B cell (primary cell): ENCODE measurements at regions not wholly inside any gene's neighbourhood (a gene's known extent, or its start where the extent isn't known, plus 50 kb on each side); places are given as distances from the start of the nearest gene placed in this dataset.
"Not testable (repeated sequence)": the region's sequence is repeated elsewhere in the genome, so short reads cannot be mapped to it uniquely, and the experiment has no call there.

ENCODE experiments used
- ATAC-seq: fragments of 200-7000 bp; cut with Tn5 transposase; one replicate; pipeline ENCODE4 v1.10.0; 2021; ENCODE audit warnings: low read depth, mild to moderate bottlenecking, moderate number of reproducible peaks, moderate library complexity
- CTCF ChIA-PET: fragments of 350-600 bp; sonication (Branson Sonifier 250); formaldehyde crosslinking; loops from one replicate; lab custom pipeline; 2021; ENCODE audit warnings: antibody characterized with exemption, inconsistent platforms; lab: Charles Lee
- POLR2A ChIA-PET: fragments of 350-600 bp; sonication (Branson Sonifier 250); formaldehyde crosslinking; loops from one replicate; lab custom pipeline; 2021; ENCODE audit warnings: antibody characterized with exemption; lab: Charles Lee
- DNase-seq: peaks from one replicate; pipeline ENCODE4 v3.0.0; 2013
- H2AFZ ChIP-seq: 2 replicates; pipeline ENCODE4 v1.6.1; 2012; ENCODE audit warnings: mild to moderate bottlenecking, low read depth, low read length; ENCODE audit not compliant: insufficient read depth, poor library complexity, severe bottlenecking
- H3K27ac ChIP-seq, 2 donors: 1 replicate in 1 of 2; 2 replicates in 1 of 2; pipeline ENCODE4 v1.5.1; 2012 to 2013; ENCODE audit warnings: low read length in 2 of 2, mild to moderate bottlenecking in 2 of 2, moderate library complexity in 1 of 2
- H3K27me3 ChIP-seq, 4 experiments: fragments of 200-600 bp in 1 of 4; sonication (generic) in 1 of 4; replicated peaks in 1 of 4; 1 replicate in 2 of 4; 2 replicates in 2 of 4; pipeline versions ENCODE4 v1.6.1 to v1.7.0; 2013 to 2016; ENCODE audit warnings: low read length in 3 of 4, mild to moderate bottlenecking in 2 of 4, mixed read lengths in 1 of 4, moderate library complexity in 1 of 4; ENCODE audit not compliant: insufficient read depth in 4 of 4, control insufficient read depth in 3 of 4; ENCODE audit errors: control extremely low read depth in 1 of 4
- H3K36me3 ChIP-seq, 2 experiments: replicated peaks in 1 of 2; 1 replicate in 1 of 2; 2 replicates in 1 of 2; pipeline versions ENCODE4 v1.6.1 to v1.7.1; 2013; ENCODE audit warnings: low read length in 1 of 2; ENCODE audit not compliant: insufficient read depth in 2 of 2, control insufficient read depth in 1 of 2; ENCODE audit errors: control extremely low read depth in 1 of 2, extremely low read depth in 1 of 2
- H3K4me1 ChIP-seq, 2 donors: fragments of 200-600 bp in 1 of 2; sonication (generic) in 1 of 2; 1 replicate in 1 of 2; 2 replicates in 1 of 2; pipeline versions ENCODE4 v1.5.1 to v1.6.1; 2013 to 2017; ENCODE audit warnings: low read length in 2 of 2; ENCODE audit not compliant: control insufficient read depth in 2 of 2, insufficient read depth in 2 of 2
- H3K4me2 ChIP-seq: replicated peaks from 2 replicates; pipeline ENCODE3; 2012; ENCODE audit warnings: mild to moderate bottlenecking, low read depth, low read length; ENCODE audit not compliant: poor library complexity, severe bottlenecking
- H3K4me3 ChIP-seq, 5 experiments: fragments of 200-600 bp in 1 of 5; sonication (generic) in 1 of 5; 1 replicate in 3 of 5; 2 replicates in 2 of 5; pipeline versions ENCODE4 v1.5.1 to v1.7.0; 2011 to 2016; ENCODE audit warnings: low read length in 4 of 5, mild to moderate bottlenecking in 4 of 5, low read depth in 2 of 5, control low read depth in 1 of 5, moderate library complexity in 1 of 5; ENCODE audit not compliant: insufficient read depth in 1 of 5; ENCODE audit errors: control extremely low read depth in 1 of 5, extremely low read depth in 1 of 5
- H3K79me2 ChIP-seq: fragments of 200-600 bp; sonication (generic); one replicate; pipeline ENCODE4 v1.6.0; 2016; ENCODE audit warnings: low read length; ENCODE audit not compliant: control insufficient read depth, insufficient read depth
- H3K9ac ChIP-seq: fragments of 200-600 bp; sonication (generic); 2 replicates; pipeline ENCODE4 v1.6.1; 2017; ENCODE audit warnings: mild to moderate bottlenecking, low read length, moderate library complexity
- H3K9me3 ChIP-seq, 3 donors: one replicate each; pipeline versions ENCODE4 v1.6.1 to v1.7.1; 2013; ENCODE audit warnings: low read length in 2 of 3; ENCODE audit not compliant: control insufficient read depth in 2 of 3, insufficient read depth in 1 of 3; ENCODE audit errors: control extremely low read depth in 1 of 3
- H4K20me1 ChIP-seq: 2 replicates; pipeline ENCODE4 v1.6.0; 2012; ENCODE audit warnings: mild to moderate bottlenecking, low read length; ENCODE audit not compliant: insufficient read depth, control insufficient read depth, poor library complexity, severe bottlenecking
- H3K27ac Mint-ChIP-seq: one replicate; pipeline ENCODE4 v1.8.0; 2021; ENCODE audit warnings: mixed read lengths
- H3K27me3 Mint-ChIP-seq: one replicate; pipeline ENCODE4 v1.8.0; 2021; ENCODE audit warnings: mixed read lengths
- H3K4me1 Mint-ChIP-seq: one replicate; pipeline ENCODE4 v1.8.0; 2021; ENCODE audit warnings: mixed read lengths
- H3K4me3 Mint-ChIP-seq: one replicate; pipeline ENCODE4 v1.8.0; 2021; ENCODE audit warnings: mixed read lengths
- H3K9me3 Mint-ChIP-seq: one replicate; pipeline ENCODE4 v1.8.0; 2022; ENCODE audit warnings: mixed read lengths; ENCODE audit not compliant: insufficient read depth
- EZH2 ChIP-seq: IDR thresholded peaks from 2 replicates; pipeline ENCODE4 v1.6.1; 2012; ENCODE audit warnings: borderline replicate concordance, low read depth, mild to moderate bottlenecking, moderate library complexity, low read length; ENCODE audit not compliant: insufficient read depth, poor library complexity, severe bottlenecking
- WGBS: methylation state at CpG from one replicate; pipeline ENCODE4 v1.1.5; 2013; ENCODE audit warnings: missing lambda C conversion rate; ENCODE audit not compliant: insufficient coverage; 5-methylcytosine and 5-hydroxymethylcytosine counted together
- intact Hi-C: fragments of 100-400 bp; cut with micrococcal nuclease; formaldehyde crosslinking; loops from one replicate; pipeline ENCODE4 v1.10.0; 2022
- TF ChIP-seq, protein P1 (sequence below): fragments of 200-600 bp; IDR thresholded peaks from one replicate; pipeline ENCODE4 v1.8.0; 2022; ENCODE audit warnings: antibody characterized with exemption, mild to moderate bottlenecking

DNA sequence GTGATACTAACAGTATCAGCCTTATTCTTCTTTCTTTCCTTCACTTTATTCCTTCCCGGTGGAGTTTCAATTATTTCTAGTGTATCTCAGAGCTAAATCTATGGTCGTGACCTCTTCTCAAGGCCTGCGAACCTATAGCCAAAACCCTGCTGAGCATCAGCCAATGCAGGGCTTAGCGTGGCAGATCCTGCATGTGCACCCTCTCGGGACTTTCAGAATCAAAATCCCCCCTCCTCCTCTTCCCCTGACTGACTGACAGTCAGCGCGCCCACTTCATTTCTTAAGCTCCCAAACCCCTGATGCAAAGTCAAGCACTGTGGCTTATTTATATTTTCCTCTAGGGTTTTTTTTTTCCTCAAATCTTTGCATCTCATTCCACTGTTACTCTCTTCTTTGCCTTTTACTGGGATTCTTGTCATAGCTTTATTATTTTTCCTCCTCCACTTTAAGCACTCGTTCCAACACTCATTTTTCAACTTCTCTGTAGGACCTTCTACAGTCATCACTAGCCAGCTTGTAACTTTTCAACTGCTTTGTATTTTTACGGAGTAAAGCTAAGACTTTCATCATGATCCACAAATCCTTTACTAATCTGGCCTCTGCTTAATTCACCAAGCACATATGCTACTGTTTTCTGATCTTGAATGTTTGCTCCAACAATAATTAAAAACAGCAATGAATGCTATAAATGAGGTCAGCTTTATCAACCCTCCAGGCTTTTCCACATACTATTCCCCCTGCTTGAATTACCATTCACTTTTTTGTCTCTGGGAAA lies 896.5 kb upstream of the PIK3C3 start:
- H3K27me3 Mint-ChIP-seq = no peaks in the 10 kb centered on the region
- Histone ChIP-seq H3K4me3 (no peak overlapping the region), H3K36me3 (no peaks in the 10 kb centered on the region), H3K27me3 (no peaks in the 10 kb centered on the region), H2AFZ (no peak overlapping the region), H3K27ac (no peak overlapping the region), H3K9ac (no peak overlapping the region), H3K9me3 (no peaks in the 10 kb centered on the region), H3K4me1 (no peaks in the 10 kb centered on the region), H4K20me1 (no peaks in the 10 kb centered on the region), H3K4me2 (no peak overlapping the region), H3K79me2 (no peaks in the 10 kb centered on the region)
- H3K4me1 Mint-ChIP-seq = no peaks in the 10 kb centered on the region
- intact Hi-C loops = no loop called here
- no peak for TF ChIP-seq EZH2
- TF ChIP-seq, protein P1, sequence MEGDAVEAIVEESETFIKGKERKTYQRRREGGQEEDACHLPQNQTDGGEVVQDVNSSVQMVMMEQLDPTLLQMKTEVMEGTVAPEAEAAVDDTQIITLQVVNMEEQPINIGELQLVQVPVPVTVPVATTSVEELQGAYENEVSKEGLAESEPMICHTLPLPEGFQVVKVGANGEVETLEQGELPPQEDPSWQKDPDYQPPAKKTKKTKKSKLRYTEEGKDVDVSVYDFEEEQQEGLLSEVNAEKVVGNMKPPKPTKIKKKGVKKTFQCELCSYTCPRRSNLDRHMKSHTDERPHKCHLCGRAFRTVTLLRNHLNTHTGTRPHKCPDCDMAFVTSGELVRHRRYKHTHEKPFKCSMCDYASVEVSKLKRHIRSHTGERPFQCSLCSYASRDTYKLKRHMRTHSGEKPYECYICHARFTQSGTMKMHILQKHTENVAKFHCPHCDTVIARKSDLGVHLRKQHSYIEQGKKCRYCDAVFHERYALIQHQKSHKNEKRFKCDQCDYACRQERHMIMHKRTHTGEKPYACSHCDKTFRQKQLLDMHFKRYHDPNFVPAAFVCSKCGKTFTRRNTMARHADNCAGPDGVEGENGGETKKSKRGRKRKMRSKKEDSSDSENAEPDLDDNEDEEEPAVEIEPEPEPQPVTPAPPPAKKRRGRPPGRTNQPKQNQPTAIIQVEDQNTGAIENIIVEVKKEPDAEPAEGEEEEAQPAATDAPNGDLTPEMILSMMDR = no peak
- H3K4me3 Mint-ChIP-seq = no peak overlapping the region
- 83% methylated on average over 8 of the region's 9 CpGs for WGBS
- DNase-seq (no peak), ATAC-seq (no peak)
- POLR2A ChIA-PET = no interaction called here
- H3K27ac Mint-ChIP-seq = no peak overlapping the region
- CTCF ChIA-PET = no interaction called here
- H3K9me3 Mint-ChIP-seq = peaks cover 3% of the 10 kb centered on the region

DNA sequence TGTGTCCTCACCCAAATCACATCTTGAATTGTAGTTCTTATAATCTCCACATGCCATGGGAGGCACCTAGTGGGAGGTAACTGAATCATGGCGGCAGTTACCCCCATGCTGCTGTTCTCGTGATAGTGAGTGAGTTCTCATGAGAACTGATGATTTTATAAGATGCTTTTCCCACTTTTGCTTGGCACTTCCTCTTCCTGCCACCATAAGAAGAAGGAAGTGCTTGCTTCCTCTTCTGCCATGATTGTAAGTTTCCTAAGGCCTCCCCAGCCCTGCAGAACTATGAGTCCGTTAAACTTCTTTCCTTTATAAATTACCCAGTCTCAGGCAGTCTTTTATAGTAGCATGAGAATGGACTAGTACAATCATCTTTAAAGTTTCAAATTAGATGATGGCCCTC lies 902.4 kb upstream of the PIK3C3 start:
- no peaks in the 10 kb centered on the region for H3K79me2 ChIP-seq
- H3K4me2 ChIP-seq = no peak overlapping the region
- peaks cover 4% of the 10 kb centered on the region for H3K9me3 Mint-ChIP-seq
- no peaks in the 10 kb centered on the region for H3K4me1 Mint-ChIP-seq
- intact Hi-C loops = no loop called here
- no peak overlapping the region for H3K27ac ChIP-seq
- no peaks in the 10 kb centered on the region for H3K4me1 ChIP-seq
- TF ChIP-seq, protein P1 = no peak
- WGBS = 100% methylated on average over 2 of the region's 3 CpGs
- H3K9me3 ChIP-seq = no peaks in the 10 kb centered on the region
- CTCF ChIA-PET = no interaction called here
- no peak overlapping the region for H3K27ac Mint-ChIP-seq
- POLR2A ChIA-PET = no interaction called here
- H3K27me3 Mint-ChIP-seq = no peaks in the 10 kb centered on the region
- no peaks in the 10 kb centered on the region for H4K20me1 ChIP-seq
- H3K4me3 ChIP-seq = no peak overlapping the region
- H3K4me3 Mint-ChIP-seq = no peak overlapping the region
- no peaks in the 10 kb centered on the region for H3K36me3 ChIP-seq
- no peaks in the 10 kb centered on the region for H3K27me3 ChIP-seq
- DNase-seq = no peak
- H2AFZ ChIP-seq = no peak overlapping the region
- no peak for ATAC-seq
- no peak overlapping the region for H3K9ac ChIP-seq

DNA sequence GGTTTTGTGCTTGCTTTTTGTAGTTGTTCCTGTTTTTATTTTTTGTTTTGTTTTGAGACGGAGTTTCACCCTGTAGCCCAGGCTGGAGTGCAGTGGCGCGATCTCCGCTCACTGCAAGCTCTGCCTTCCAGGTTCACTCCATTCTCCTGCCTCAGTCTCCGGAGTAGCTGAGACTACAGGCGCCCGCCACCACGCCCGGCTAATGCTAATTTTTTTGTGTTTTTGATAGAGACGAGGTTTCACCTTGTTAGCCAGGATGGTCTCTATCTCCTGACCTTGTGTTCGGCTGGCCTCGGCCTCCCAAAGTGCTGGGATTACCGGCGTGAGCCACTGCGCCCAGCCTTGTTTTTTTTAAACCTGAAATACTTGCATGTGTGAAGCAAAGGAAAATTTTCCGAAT lies 908.8 kb upstream of the PIK3C3 start:
- 74% methylated on average over 3 of the region's 16 CpGs for WGBS
- H3K9ac ChIP-seq, H3K27me3 ChIP-seq, H3K27ac Mint-ChIP-seq, POLR2A ChIA-PET, H3K4me2 ChIP-seq, H4K20me1 ChIP-seq, H3K4me1 Mint-ChIP-seq, H3K4me1 ChIP-seq, H3K79me2 ChIP-seq, CTCF ChIA-PET, H3K4me3 ChIP-seq, intact Hi-C loops, H3K27me3 Mint-ChIP-seq, H3K9me3 ChIP-seq, H3K27ac ChIP-seq, H3K9me3 Mint-ChIP-seq, H3K4me3 Mint-ChIP-seq, H2AFZ ChIP-seq, DNase-seq, ATAC-seq, H3K36me3 ChIP-seq: not testable (repeated sequence)
